ENCODE measurements at regions not wholly inside any gene's neighbourhood (a gene's known extent, or its start where the extent isn't known, plus 50 kb on each side); places are given as distances from the start of the nearest gene placed in this dataset.
"Not testable (repeated sequence)": the region's sequence is repeated elsewhere in the genome, so short reads cannot be mapped to it uniquely, and the experiment has no call there.

GRCh38 chr2:167748536-167748935 is 498.9 kb downstream of the STK39 start:
- TF ChIP-seq CTCF (IDR thresholded peaks at IDR 0.05; ENCODE audit: control insufficient read depth, extremely low read depth, insufficient read depth) = no peak
- H3K4me3 ChIP-seq (ENCODE audit: low read depth, low read length) = no peak overlapping the region
- no peak for DNase-seq (ENCODE audit: low read depth)

GRCh38 chr2:167745667-167746066 is 501.7 kb downstream of the STK39 start:
- no peak overlapping the region for H3K4me3 ChIP-seq (ENCODE audit: low read depth, low read length)
- DNase-seq (ENCODE audit: low read depth) = no peak
- no peak for TF ChIP-seq CTCF (IDR thresholded peaks at IDR 0.05; ENCODE audit: control insufficient read depth, extremely low read depth, insufficient read depth)

GRCh38 chr2:167739921-167740320 is 507.5 kb downstream of the STK39 start:
- not testable (repeated sequence) for H3K4me3 ChIP-seq (ENCODE audit: low read depth, low read length); DNase-seq (ENCODE audit: low read depth)

- TF ChIP-seq CTCF (IDR thresholded peaks at IDR 0.05; ENCODE audit: control insufficient read depth, extremely low read depth, insufficient read depth) = no peak
- H3K4me3 ChIP-seq (ENCODE audit: low read depth, low read length) = no peak overlapping the region
- peak; percentile 45 for DNase-seq (ENCODE audit: low read depth)
Observed at GRCh38 chr2:167733747-167734146, 513.6 kb downstream of the STK39 start.

GRCh38 chr2:167732326-167732725 is 515.1 kb downstream of the STK39 start:
- TF ChIP-seq CTCF (IDR thresholded peaks at IDR 0.05; ENCODE audit: control insufficient read depth, extremely low read depth, insufficient read depth) = no peak
- no peak overlapping the region for H3K4me3 ChIP-seq (ENCODE audit: low read depth, low read length)
- no peak for DNase-seq (ENCODE audit: low read depth)

GRCh38 chr2:167729911-167730310 is 517.5 kb downstream of the STK39 start:
- H3K4me3 ChIP-seq (ENCODE audit: low read depth, low read length) = no peak overlapping the region
- TF ChIP-seq CTCF (IDR thresholded peaks at IDR 0.05; ENCODE audit: control insufficient read depth, extremely low read depth, insufficient read depth) = no peak
- DNase-seq (ENCODE audit: low read depth) = no peak

GRCh38 chr2:167726788-167727187 is 520.6 kb downstream of the STK39 start:
- DNase-seq (ENCODE audit: low read depth) = no peak
- no peak overlapping the region for H3K4me3 ChIP-seq (ENCODE audit: low read depth, low read length)
- no peak for TF ChIP-seq CTCF (IDR thresholded peaks at IDR 0.05; ENCODE audit: control insufficient read depth, extremely low read depth, insufficient read depth)

GRCh38 chr2:167721593-167721992 is 525.8 kb downstream of the STK39 start:
- TF ChIP-seq CTCF (IDR thresholded peaks at IDR 0.05; ENCODE audit: control insufficient read depth, extremely low read depth, insufficient read depth) = no peak
- DNase-seq (ENCODE audit: low read depth) = no peak
- no peak overlapping the region for H3K4me3 ChIP-seq (ENCODE audit: low read depth, low read length)

All from LNCaP clone FGC (cell line).